NCI-H69 (cell line): ENCODE measurements at regions not wholly inside any gene's neighbourhood (a gene's known extent, or its start where the extent isn't known, plus 50 kb on each side); places are given as distances from the start of the nearest gene placed in this dataset.
A peak's percentile ranks its signal among the peaks of the same experiment; 100 is the strongest.
"Not testable (repeated sequence)": the region's sequence is repeated elsewhere in the genome, so short reads cannot be mapped to it uniquely, and the experiment has no call there.

Source experiments
- DNase-seq: peaks from one replicate; lab custom pipeline; 2025; lab: John Stamatoyannopoulos, UW

DNA sequence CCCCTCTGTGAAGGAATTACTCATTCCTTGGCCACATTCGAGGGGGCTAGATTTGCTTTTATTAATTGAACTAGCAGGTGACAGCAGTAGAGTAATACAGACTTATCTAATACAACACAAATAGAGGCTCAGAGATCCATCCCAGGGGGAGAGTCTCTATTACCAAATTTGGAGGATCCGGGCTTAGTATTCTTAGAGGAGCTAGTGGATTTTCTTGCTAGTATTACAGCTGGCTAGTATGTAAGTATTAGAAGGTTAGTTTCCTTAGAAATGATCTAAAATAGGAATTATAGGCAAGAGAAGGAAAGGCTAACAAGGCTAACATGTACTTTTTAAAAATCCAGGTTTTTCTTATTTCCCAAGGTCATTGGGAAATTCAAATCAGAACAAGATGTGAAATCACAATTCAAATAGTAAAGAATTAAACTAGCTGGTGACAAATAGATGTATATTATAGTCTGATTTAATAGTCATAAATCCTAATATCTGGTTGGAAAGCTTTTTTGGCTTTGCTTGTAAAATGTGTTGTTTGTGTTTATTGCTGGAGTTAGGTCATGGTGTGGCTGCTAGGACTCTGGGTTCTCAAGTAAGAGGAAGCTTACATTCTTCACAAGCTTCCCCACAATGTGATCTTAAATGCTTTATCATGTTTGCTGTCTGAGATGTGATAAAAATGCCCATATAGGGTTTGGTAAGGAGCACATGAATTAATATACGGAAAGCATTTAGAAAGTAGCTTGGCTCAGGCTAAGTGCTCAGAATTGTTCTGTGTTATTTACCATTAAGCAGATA lies 160.4 kb upstream of the MPDZ start:
- DNase-seq: no peak

DNA sequence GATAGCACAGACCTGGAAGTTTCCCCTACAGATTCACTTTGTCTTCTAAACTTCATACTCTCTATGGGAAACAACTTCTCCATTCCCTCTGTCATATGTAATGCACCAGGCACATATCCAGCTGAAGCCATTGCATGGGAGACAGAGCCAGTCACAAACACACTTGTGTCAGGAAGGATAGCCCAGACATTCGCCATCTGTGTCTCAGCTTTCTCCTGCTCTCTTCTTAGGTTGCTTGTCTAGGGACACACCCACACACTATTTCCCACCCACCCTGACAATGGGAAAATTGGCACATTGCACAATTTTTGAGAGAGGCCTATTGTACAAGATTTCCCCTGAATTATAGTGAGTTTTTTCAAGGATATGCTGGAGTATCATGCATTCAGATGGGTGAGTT lies 158.4 kb upstream of the MPDZ start:
- DNase-seq: peak; percentile 53

DNA sequence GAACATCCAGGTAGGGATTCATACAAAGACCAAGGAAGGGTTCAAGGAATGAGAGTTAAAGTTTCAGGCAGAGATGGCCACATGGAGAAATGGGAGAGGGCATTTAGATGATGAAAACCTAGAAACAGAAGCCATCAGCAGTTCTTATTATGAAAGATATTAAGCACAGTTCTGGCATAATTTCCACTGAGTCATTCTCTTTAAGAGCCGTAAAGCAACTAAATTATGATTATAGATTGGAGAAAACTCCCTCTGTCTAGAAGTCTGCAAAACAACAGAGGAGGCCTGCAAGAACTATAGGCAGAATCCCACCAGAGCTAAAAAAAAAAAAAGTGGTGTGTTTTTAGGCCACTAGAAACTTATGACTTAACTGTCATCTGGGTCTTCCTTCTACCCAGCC lies 157.1 kb upstream of the MPDZ start:
- DNase-seq: no peak

DNA sequence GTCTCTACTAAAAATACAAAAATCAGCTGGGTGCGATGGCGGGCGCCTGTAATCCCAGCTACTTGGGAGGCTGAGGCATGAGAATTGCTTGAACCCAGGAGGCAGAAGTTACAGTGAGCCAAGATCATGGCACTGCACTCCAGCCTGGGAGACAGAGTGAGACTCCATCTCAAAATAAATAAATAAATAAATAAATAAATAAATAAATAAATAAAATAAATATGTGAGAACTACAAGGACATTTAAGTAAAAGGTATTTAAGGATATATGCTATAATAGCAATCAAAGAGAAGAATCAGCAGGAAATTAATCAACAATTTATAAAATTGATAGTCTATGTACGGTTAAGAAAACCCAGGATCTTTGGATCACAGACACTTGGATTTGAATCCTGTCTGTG lies 154.0 kb upstream of the MPDZ start:
- DNase-seq: not testable (repeated sequence)

DNA sequence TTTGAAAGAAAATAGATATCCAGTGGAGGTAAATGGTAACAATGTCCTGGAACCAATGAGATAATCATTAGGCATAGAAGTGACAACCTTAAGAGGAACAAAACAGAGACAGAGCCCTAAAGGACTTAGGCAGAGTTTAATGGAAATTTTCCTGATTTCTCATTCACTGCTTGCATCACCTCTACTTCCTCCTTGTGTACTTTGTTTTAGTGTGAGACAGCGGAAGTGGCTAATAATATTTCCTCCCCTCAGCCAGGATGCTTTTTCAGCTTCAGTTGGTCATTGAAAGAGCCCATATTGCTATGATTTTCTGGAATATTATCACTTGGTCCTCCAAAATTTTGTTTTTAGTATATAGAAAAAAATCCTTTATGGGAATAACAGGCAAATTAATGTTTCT lies 153.4 kb upstream of the MPDZ start:
- peak; percentile 26 for DNase-seq

DNA sequence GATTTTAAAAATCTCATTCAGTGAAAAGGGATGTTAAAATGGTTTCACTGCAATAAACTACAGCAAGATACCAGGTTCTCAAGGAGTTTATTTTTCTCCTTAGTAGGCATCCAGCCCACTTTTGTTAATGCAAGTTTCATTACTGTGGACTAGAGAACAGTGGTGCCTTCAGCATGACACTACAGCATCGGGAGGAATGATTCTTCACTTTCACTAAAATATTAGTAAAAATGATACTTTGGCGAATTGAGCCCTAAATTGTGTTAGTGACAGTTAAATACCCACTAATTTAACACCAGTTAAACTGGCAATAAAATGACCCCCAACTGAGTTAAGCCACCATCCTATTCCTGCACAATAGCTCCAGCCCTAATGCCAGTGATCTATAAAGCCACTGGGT lies 152.2 kb upstream of the MPDZ start:
- peak; percentile 71 for DNase-seq

DNA sequence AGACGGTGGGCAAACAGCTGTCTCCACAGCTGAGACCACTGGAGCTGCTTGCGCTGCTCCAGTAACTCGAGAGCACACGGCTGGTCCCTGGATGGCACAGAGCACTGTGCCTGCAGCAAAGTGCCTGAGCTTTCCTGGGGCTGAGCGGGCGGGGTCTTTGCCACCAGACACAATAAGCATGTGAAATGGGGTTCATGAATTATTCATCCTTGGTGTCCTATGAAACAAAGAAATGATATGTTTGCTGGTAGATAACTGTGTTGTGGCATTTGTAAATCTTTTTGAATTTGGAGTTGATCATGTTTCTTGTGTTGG lies 151.7 kb upstream of the MPDZ start:
- DNase-seq: peak; percentile 87

DNA sequence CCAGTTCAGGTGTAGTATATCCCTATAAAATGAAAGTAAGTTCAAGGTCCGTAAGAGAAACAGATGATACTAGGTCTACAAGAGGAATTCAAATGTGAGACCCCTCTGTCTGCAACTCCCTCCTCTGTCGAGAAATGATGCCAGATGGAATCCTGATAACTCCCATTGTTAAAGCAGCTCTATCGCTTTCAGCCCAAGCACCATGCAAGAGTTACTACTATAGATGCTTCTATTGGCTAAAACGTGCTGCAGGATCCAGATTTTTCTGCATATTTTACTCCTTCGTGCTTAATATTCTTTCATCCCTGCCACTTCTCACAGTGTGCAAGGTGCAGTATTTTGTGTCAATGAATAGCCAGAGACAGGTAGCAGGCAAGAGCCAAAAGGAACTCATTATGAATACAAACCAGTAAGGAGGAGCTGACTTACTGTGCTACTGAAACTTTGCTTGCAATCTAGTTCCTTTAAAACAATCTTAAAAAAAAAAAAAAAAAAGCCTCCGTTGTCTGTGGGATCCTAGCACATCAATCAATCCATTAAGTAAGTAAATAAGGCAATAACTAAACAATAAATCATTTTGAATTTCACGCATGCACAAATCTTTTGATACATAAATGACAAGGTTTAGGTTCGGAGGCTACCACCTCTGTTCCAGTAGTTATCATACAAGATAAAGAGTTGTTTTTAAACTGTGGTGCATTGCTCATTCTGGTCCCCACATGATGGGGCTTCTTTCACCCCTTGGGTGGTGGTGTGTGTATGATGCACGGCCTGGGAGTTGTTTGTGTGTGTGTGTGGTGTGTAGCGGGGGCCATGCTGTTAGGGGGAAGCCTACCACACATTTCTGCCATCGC lies 151.1 kb upstream of the MPDZ start:
- peak; percentile 80 for DNase-seq

DNA sequence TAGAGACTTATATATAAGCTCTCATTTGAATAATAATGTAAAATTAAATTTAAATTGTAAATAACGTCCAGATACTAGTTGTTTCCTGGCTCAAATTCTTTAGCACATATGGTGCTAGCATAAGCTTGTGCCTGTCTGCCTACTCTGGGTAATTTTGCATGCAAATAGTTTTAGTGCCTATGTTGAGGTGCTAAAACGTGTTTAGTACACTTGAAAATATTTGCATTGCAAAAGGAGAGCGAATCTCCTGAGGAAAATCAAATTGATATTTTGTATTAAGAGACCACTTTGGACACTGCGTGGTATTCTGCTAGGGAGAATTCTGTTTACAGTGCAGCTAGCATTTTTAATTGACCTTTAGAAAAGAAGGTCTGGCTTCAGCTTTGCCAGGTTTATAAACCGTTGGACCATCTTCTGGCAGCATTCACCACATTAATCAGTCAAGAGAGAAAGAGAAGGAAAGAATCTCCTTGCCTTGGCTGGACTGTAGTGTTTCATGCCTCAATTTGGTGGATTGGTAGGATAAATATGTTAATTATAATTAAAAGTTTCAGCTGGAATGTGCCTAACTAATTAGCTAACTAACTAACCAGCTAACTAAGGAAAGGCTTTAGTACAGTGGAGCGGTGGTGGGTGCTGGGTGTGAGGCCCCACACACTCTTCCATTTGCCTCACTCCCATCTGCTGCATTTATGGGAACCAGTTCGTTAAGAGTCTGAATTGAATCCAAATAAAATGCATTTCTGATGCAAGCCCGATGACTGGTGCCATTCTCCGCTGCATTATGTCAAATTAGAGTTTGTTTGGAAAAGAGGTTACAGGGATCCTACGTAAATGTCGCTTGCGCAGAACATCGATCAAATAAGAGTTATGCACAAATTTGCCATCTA lies 150.1 kb upstream of the MPDZ start:
- DNase-seq: peak; percentile 72

DNA sequence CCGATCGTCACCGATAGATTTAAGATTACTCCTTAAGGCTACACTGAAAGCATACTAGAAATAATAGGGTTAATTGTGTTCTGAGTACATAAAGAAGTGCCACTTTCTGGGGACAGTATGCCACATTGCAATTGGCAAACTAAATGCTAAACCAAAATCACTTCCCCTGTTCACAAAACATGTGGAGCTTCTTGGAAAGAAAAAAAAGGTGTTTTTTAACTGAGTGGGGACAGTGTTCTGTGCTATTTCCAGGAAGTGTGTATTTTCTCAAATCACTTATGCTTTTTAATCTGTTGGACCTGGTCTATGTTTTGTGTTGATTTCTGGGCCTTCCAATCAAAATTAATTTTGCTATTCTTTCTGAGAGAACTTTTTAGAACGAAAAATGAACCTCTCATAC lies 149.3 kb upstream of the MPDZ start:
- peak; percentile 47 for DNase-seq

DNA sequence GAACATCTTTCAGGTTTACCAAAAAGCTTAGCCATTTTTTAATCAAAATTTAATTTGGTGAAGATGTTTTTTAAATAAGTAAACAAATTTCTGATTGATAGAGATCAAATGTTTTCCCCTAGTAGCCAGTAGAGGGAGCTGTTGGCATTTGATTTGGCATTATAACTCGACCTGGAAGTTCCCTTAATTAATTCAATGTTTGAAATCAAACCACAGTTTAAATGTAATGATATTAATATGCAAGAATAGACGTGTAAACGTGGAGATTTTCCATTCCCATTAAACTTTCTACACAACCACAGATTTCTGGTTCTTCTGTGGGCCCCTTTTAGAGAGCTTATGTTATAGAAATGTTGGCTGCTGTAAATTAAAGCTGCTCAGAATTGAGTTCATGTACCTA lies 148.1 kb upstream of the MPDZ start:
- peak; percentile 82 for DNase-seq

DNA sequence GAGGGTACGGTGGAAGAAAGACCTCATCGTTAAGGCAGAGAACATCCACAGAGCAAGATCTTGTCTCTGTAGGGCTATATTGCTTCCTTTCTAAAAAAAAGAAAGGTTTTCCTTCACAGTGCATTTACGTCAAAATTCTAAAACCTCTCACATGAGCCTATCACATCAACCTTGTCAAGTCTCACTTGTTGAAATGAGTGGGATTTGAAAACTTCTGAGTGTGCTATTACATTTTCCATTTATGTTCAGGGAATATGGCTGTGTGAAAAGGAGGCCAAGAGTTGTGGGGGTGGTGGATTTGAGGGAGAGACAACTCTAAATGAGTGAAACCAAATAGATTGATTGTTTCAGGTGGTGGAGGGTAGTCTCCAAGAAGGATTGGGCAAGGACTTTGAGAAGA lies 147.1 kb upstream of the MPDZ start:
- DNase-seq: no peak

DNA sequence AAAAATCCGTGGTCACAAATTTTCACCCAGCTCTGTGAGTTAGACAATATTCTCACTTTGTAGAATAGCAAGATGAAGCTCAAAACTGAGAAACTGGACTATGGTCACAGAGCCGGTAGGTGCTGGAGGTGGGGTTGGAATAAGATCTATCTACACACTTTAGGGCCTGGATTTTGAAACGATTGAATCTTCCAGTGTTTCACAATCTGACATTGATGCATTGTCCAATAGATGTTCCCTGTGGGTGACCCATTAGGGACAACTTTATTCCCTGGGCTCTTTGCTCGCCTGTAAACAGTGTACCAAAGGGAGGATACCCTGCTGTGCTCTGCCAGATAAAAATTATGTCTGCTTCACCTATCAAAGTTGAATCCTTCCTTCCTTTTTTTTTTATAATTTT lies 145.4 kb upstream of the MPDZ start:
- DNase-seq: peak; percentile 40

DNA sequence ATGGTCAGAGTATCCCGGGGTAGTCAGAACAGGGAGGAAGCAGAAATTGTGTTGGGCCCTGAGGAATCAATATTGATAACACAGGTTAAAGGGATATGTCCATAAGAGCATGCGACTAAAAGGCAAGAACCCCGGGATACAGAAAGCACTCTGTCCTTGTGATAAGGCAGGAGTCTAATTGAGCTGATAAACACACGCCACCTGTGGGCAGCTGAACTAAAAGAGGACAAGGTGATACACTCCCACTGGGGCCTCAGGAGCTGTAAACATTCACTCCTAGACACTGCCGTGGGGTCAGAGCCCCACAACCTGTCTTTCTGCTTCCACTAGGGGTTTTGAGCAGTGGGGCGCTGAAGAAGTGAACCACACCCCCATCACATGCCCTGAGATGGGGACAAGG lies 144.7 kb upstream of the MPDZ start:
- DNase-seq: peak; percentile 41

DNA sequence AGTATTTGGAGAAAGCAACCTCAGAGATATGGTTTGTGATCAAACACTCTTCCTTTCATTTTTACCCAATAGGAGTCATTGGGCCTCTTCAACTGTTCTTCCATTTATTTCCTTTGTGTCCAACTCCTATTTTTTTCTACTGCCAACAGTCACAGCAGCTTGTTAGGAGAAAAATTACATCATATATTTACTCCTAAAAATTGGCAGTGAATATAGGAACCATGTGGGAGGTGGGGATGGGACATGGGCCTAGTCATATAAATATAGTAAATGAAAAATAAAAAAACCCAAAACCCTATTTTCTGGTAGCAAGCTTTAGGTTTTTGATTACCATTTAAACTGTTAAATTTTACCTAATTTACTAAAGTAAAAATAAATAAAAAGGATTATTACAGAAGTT lies 134.9 kb upstream of the MPDZ start:
- no peak for DNase-seq

DNA sequence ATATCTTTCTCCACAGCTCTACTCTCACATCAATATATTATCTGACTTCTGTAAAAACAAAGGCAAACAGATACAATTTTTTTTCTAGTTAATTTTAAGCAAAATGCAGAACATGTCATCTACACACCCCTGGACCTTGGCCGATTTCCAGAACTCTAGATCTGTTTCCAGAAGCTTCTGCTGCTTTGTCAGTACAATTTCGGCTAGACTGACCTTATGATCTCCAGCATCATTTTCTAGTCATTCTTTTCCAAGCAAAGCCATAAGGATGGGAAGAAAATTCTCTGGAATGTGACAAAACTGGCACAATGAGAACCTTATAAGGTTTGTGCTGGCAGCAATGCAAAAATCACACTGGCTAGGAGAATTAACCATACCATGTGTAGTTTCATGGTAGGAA lies 132.8 kb upstream of the MPDZ start:
- DNase-seq: no peak

DNA sequence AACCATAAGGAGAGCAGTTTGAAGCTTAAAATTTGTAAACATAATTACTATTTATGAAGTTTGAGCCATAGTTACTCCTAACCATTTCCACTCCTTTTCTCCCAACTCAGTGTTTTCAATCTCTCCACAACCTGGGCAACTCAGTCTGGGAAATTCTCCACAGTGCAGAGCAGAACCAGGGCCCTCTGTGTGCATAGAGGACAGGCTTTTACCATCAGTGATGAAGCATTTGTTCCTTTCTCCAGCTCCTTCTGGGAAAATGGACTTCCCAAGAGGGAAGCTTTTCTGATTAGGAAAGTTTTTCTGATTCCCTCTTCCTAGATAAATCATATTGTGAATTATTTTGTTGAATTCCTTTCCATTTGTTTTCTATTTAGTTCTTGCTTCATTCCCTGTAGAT lies 132.3 kb upstream of the MPDZ start:
- DNase-seq: no peak

DNA sequence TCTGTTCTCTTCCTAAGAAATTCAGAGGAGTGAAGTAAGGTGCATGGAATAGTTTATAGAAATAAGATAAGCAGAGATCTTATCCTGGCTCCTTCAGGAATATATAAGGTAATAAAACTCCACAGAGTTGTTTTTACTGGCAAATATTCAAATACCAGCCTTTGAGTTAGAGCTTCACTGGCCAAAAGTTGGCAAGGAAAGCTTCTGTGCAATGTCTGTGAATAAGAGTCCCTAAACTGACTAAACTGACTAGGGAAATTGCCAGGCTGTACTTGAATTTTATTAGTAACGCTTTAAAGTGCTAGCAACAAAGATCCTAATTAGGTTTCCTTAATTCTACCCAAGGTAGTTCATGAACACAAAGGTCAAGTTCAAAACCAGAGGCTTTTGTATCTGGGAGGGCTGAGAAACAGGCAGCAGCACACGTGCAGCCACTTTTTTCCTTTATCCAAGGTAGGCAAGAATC lies 131.1 kb upstream of the MPDZ start:
- DNase-seq: no peak

DNA sequence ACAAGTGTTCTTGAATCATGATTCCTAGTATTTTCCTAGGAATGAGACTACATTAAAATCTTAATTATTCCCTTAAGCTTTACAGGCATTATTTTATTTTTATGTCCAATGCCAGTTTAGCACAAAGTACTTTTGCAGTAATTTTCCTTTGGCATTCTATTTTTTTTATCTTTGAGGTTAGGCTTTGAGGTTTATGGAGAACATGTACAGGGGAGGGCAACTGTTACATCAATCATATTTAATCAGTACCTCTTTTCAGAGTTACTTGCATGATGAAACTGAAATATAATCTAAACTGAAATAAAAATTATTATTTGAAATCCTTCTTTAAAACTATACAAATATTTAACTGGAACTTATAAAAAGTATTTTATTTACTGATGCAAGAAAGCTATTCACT lies 118.2 kb upstream of the MPDZ start:
- no peak for DNase-seq

DNA sequence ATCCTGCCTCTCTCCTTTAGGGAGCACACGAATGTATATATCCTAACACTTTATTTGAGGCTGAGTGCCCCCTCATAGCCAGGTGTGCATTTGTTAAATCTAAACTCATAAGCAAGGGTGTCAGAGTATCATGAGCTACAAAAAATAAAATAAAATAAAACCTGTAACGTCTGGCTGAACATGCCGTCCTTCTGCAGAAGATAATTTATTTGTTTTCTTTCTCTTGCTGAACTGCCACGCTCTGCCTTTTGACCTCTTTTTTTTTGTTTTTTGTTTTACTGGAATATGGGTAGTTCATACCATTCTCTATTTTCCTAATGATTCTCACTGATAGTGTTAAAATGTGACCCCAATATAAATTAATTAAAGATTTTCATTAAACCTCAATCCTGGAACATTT lies 117.7 kb upstream of the MPDZ start:
- no peak for DNase-seq

DNA sequence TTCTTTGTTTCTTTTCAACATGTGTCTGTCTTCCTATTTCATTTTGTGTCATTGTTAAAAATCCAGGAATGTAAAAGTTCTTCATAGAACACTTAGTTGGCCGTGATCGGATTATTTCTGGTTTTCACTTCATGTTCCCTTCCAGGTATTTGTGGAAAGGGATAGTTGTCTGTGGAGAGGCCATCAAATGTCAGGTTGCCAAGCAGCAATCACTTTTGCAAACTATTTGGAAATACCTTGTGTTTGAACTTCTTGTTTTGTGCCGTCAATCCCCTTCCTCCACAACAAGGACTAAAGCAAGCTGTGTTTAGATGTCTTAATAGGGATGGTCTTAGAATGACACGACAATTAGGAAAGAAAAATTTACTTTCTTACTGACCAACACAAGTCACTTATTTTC lies 116.9 kb upstream of the MPDZ start:
- no peak for DNase-seq

DNA sequence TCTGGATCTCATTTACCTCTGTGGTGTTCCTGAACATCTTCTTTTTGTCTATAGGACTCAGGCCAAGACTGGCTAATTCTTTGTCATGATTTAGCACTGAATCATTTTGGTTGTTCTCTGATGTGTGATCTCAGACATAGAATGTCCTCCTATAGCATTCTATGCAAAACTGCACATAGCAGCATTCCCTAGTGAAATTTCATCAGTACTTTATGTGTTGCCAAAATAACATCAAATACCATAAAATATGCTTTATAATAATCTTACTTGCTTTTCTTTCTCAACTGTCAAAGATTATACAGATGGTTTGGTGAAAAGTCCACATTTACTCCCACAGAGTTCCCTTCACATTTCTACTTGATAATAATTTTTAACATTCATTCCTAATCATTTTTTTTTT lies 115.7 kb upstream of the MPDZ start:
- no peak for DNase-seq

DNA sequence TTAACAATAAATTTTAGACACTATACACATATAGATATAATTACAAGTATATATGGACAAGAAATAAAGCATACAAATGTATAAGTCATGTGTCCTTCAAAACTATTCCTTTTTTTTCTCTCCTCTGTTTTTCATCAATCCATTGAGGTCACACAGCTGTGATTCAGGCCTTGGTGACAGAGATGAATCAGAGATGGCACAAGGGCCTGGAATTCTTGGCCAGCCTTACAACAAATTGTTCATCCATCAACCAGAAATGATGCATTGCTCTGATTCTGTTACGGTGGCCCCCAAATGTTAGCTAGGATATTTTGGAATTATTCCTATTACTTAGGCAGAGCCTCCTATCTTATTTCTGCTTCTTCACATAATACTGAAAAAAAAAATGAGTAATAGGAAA lies 108.7 kb upstream of the MPDZ start:
- no peak for DNase-seq
